HEK293T (cell line): ENCODE measurements at regions not wholly inside any gene's neighbourhood (a gene's known extent, or its start where the extent isn't known, plus 50 kb on each side); places are given as distances from the start of the nearest gene placed in this dataset.
"Not testable (repeated sequence)": the region's sequence is repeated elsewhere in the genome, so short reads cannot be mapped to it uniquely, and the experiment has no call there.

Experiments
- CTCF ChIA-PET: fragments of 350-600 bp; formaldehyde crosslinking; extraction: SDS; loops from one replicate; lab custom pipeline; 2021; ENCODE audit warnings: antibody characterized with exemption, inconsistent platforms; lab: Yijun Ruan, JAX
- POLR2A ChIA-PET: fragments of 350-600 bp; formaldehyde crosslinking; extraction: SDS; loops from one replicate; lab custom pipeline; 2020; ENCODE audit warnings: antibody characterized with exemption, inconsistent platforms; lab: Yijun Ruan, JAX
- DNase-seq: peaks from one replicate; pipeline ENCODE4 v3.0.0; 2012; ENCODE audit warnings: mixed read lengths; ENCODE audit errors: extremely low spot score
- ARNT ChIP-seq: fragments of 450-650 bp; IDR thresholded peaks from 2 replicates; pipeline ENCODE4 v1.6.1; 2017; ENCODE audit warnings: mild to moderate bottlenecking
- BHLHE40 ChIP-seq: fragments of 450-650 bp; IDR thresholded peaks from 2 replicates; pipeline ENCODE4 v1.6.1; 2016; ENCODE audit warnings: mild to moderate bottlenecking, moderate library complexity, borderline replicate concordance
- CTBP1 ChIP-seq: fragments of 450-650 bp; IDR thresholded peaks from 2 replicates; pipeline ENCODE4 v1.6.1; 2016; ENCODE audit warnings: borderline replicate concordance
- ELF4 ChIP-seq: fragments of 450-650 bp; IDR thresholded peaks from 2 replicates; pipeline ENCODE4 v1.6.1; 2017; ENCODE audit warnings: antibody characterized with exemption
- FOXA1 ChIP-seq: fragments of 450-650 bp; IDR thresholded peaks from 2 replicates; pipeline ENCODE4 v1.6.1; 2016; ENCODE audit warnings: mild to moderate bottlenecking
- FOXK2 ChIP-seq: fragments of 450-650 bp; IDR thresholded peaks from 2 replicates; pipeline ENCODE4 v1.6.1; 2016; ENCODE audit warnings: mild to moderate bottlenecking
- FOXM1 ChIP-seq: fragments of 450-650 bp; IDR thresholded peaks from 2 replicates; pipeline ENCODE4 v1.6.1; 2017; ENCODE audit warnings: mild to moderate bottlenecking, borderline replicate concordance
- HDGF ChIP-seq: fragments of 450-650 bp; IDR thresholded peaks from 2 replicates; pipeline ENCODE4 v1.6.1; 2017; ENCODE audit warnings: antibody characterized with exemption, borderline replicate concordance
- L3MBTL2 ChIP-seq: fragments of 450-650 bp; conservative IDR thresholded peaks from 2 replicates; pipeline ENCODE4 v1.6.1; 2016; ENCODE audit warnings: mild to moderate bottlenecking
- LEF1 ChIP-seq: fragments of 450-650 bp; IDR thresholded peaks from 2 replicates; pipeline ENCODE4 v1.6.1; 2017; ENCODE audit warnings: mild to moderate bottlenecking, borderline replicate concordance
- NFRKB ChIP-seq: fragments of 450-650 bp; IDR thresholded peaks from 2 replicates; pipeline ENCODE4 v1.6.1; 2016; ENCODE audit warnings: mild to moderate bottlenecking, moderate library complexity
- SP1 ChIP-seq: fragments of 450-650 bp; IDR thresholded peaks from 2 replicates; pipeline ENCODE4 v1.6.1; 2017
- SUZ12 ChIP-seq: fragments of 450-650 bp; IDR thresholded peaks from 2 replicates; pipeline ENCODE4 v1.6.1; 2016; ENCODE audit warnings: mild to moderate bottlenecking
- TARDBP ChIP-seq: fragments of 450-650 bp; IDR thresholded peaks from 2 replicates; pipeline ENCODE4 v1.6.1; 2016
- ZNF384 ChIP-seq: fragments of 450-650 bp; IDR thresholded peaks from 2 replicates; pipeline ENCODE4 v1.6.1; 2016
- TF ChIP-seq, protein P1 (sequence below): fragments of 450-650 bp; IDR thresholded peaks from 2 replicates; pipeline ENCODE4 v1.6.1; 2016

GRCh38 chr16:48684148-48684547 lies 74.2 kb upstream of the N4BP1 start:
- POLR2A ChIA-PET: no interaction called here
- no peak for DNase-seq
- TF ChIP-seq FOXK2 (no peak), LEF1 (no peak), BHLHE40 (no peak), TARDBP (no peak), NFRKB (no peak), ELF4 (no peak), SUZ12 (no peak), HDGF (no peak), ARNT (no peak), CTBP1 (no peak), FOXA1 (no peak), L3MBTL2 (no peak), ZNF384 (no peak), SP1 (no peak), FOXM1 (no peak)
- TF ChIP-seq, protein P1, sequence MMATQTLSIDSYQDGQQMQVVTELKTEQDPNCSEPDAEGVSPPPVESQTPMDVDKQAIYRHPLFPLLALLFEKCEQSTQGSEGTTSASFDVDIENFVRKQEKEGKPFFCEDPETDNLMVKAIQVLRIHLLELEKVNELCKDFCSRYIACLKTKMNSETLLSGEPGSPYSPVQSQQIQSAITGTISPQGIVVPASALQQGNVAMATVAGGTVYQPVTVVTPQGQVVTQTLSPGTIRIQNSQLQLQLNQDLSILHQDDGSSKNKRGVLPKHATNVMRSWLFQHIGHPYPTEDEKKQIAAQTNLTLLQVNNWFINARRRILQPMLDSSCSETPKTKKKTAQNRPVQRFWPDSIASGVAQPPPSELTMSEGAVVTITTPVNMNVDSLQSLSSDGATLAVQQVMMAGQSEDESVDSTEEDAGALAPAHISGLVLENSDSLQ: no peak
- CTCF ChIA-PET: no interaction called here

- TF ChIP-seq CTBP1: no peak
- TF ChIP-seq NFRKB: no peak
- TF ChIP-seq BHLHE40: no peak
- no peak for TF ChIP-seq LEF1
- no peak for TF ChIP-seq FOXM1
- TF ChIP-seq SUZ12: no peak
- TF ChIP-seq ARNT: no peak
- TF ChIP-seq, protein P1: no peak
- TF ChIP-seq FOXA1: no peak
- no peak for TF ChIP-seq ELF4
- TF ChIP-seq HDGF: no peak
- no peak for TF ChIP-seq L3MBTL2
- TF ChIP-seq ZNF384: no peak
- TF ChIP-seq FOXK2: no peak
- TF ChIP-seq SP1: no peak
- TF ChIP-seq TARDBP: no peak
- ChIA-PET CTCF (no interaction called here), POLR2A (no interaction called here)
- DNase-seq: no peak
Measured at GRCh38 chr16:48682971-48683370, 73.0 kb upstream of the N4BP1 start.

GRCh38 chr16:48681520-48681919 lies 71.5 kb upstream of the N4BP1 start:
- no peak for DNase-seq
- no peak for TF ChIP-seq FOXA1
- CTCF ChIA-PET: no interaction called here
- POLR2A ChIA-PET: no interaction called here

DNA sequence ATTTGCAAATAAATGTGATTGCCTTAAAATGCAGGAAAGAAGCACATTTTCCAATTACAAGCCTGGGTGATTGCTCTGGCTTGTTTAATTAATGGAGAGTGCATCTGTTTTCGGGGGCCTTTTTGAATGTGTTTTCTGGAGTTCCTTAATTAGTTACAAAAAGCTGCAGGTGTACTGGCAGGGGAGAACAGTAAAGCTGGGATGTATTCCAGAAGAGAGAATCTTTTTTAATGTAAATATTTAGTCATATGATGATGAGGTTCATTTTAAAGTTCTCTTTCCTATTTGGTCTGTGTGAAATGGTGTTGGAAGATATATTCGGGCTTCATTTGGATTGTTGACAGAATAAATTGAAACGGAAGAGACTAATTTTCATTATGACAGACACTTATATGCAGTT lies 70.9 kb upstream of the N4BP1 start:
- TF ChIP-seq NFRKB: no peak
- TF ChIP-seq BHLHE40: no peak
- no peak for TF ChIP-seq FOXK2
- TF ChIP-seq ZNF384: no peak
- no peak for TF ChIP-seq L3MBTL2
- no peak for TF ChIP-seq SP1
- no peak for TF ChIP-seq HDGF
- no peak for TF ChIP-seq CTBP1
- no peak for TF ChIP-seq TARDBP
- no peak for TF ChIP-seq FOXA1
- TF ChIP-seq SUZ12: no peak
- no peak for TF ChIP-seq LEF1
- no peak for TF ChIP-seq FOXM1
- TF ChIP-seq, protein P1: no peak
- TF ChIP-seq ELF4: no peak
- TF ChIP-seq ARNT: no peak
- CTCF ChIA-PET: no interaction called here
- DNase-seq: no peak
- POLR2A ChIA-PET: no interaction called here

GRCh38 chr16:48676836-48677235 lies 66.9 kb upstream of the N4BP1 start:
- ChIA-PET POLR2A (no interaction called here), CTCF (interaction anchor here (1.0 kb wide), 1 partner anchor 10 kb away, joined by 3 read pairs; no protein-coding TSS in a partner anchor)
- DNase-seq: no peak
- TF ChIP-seq ZNF384 (no peak), SUZ12 (no peak), TARDBP (no peak)

GRCh38 chr16:48668184-48668583 lies 58.2 kb upstream of the N4BP1 start:
- CTCF ChIA-PET, POLR2A ChIA-PET, DNase-seq: not testable (repeated sequence)

DNA sequence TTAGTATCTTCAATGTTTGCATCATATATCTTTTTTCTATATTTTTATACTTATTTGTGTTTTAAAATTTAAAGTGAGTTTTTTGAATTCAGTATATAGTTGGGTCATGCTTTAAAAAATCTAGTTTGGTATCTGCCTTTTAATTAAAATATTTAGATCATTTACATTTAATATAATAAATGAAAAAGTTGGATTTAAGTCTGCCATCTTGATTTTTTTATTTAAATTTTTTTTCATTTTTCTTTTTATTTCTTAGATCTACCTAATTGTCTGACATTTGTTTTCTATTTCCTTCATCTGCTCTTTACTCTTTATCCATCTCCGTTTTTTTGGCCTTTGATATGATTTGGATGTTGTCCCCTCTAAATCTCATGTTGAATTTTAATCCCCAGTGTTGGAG lies 50.0 kb upstream of the N4BP1 start:
- POLR2A ChIA-PET: no interaction called here
- no peak for TF ChIP-seq NFRKB
- no peak for TF ChIP-seq L3MBTL2
- TF ChIP-seq LEF1: no peak
- no peak for TF ChIP-seq ELF4
- TF ChIP-seq TARDBP: no peak
- no peak for TF ChIP-seq HDGF
- no peak for DNase-seq
- CTCF ChIA-PET: no interaction called here
